WTC11 (cell line): ENCODE measurements at regions not wholly inside any gene's neighbourhood (a gene's known extent, or its start where the extent isn't known, plus 50 kb on each side); places are given as distances from the start of the nearest gene placed in this dataset.

ENCODE experiments used
- ATF3 ChIP-seq: sonication (generic); formaldehyde crosslinking; conservative IDR thresholded peaks from 2 replicates; pipeline ENCODE4 v1.8.1; 2022; ENCODE audit warnings: mild to moderate bottlenecking, missing genetic modification reagents
- CREB1 ChIP-seq: sonication (generic); formaldehyde crosslinking; IDR thresholded peaks from 2 replicates; pipeline ENCODE4 v1.8.0; 2023; ENCODE audit warnings: mild to moderate bottlenecking, missing genetic modification reagents
- CREM ChIP-seq: sonication (generic); formaldehyde crosslinking; IDR thresholded peaks from 2 replicates; pipeline ENCODE4 v1.8.1; 2022; ENCODE audit warnings: mild to moderate bottlenecking, missing genetic modification reagents, moderate library complexity
- E2F4 ChIP-seq: sonication (generic); formaldehyde crosslinking; IDR thresholded peaks from 2 replicates; pipeline ENCODE4 v1.8.1; 2022; ENCODE audit warnings: low read depth, mild to moderate bottlenecking, moderate library complexity, missing genetic modification reagents, borderline replicate concordance
- ESRRA ChIP-seq: sonication (generic); formaldehyde crosslinking; IDR thresholded peaks from 2 replicates; pipeline ENCODE4 v1.8.1; 2022; ENCODE audit warnings: mild to moderate bottlenecking, missing genetic modification reagents, borderline replicate concordance
- FOXP1 ChIP-seq: sonication (generic); formaldehyde crosslinking; IDR thresholded peaks from 2 replicates; pipeline ENCODE4 v1.8.0; 2022; ENCODE audit warnings: missing genetic modification reagents, mild to moderate bottlenecking, moderate library complexity, borderline replicate concordance
- GTF2I ChIP-seq: fragments of 250-450 bp; sonication (Bioruptor Pico); conservative IDR thresholded peaks from 2 replicates; pipeline ENCODE4 v1.4.0; 2021; ENCODE audit warnings: mild to moderate bottlenecking
- NFYB ChIP-seq: sonication (generic); formaldehyde crosslinking; conservative IDR thresholded peaks from 2 replicates; pipeline ENCODE4 v1.8.0; 2022; ENCODE audit warnings: low read depth, missing genetic modification reagents
- TP53 ChIP-seq: sonication (generic); formaldehyde crosslinking; IDR thresholded peaks from 2 replicates; pipeline ENCODE4 v1.8.1; 2023; ENCODE audit warnings: mild to moderate bottlenecking, missing genetic modification reagents
- ZNF138 ChIP-seq: sonication (generic); formaldehyde crosslinking; conservative IDR thresholded peaks from 2 replicates; pipeline ENCODE4 v1.8.1; 2022; ENCODE audit warnings: mild to moderate bottlenecking, moderate library complexity, missing genetic modification reagents
- TF ChIP-seq, protein P1 (sequence below): sonication (generic); formaldehyde crosslinking; IDR thresholded peaks from 2 replicates; pipeline ENCODE4 v1.8.1; 2023; ENCODE audit warnings: mild to moderate bottlenecking, missing genetic modification reagents
- TF ChIP-seq, protein P2 (sequence below): fragments of 200-600 bp; IDR thresholded peaks from 2 replicates; pipeline ENCODE4 v1.8.0; 2022; ENCODE audit warnings: antibody characterized with exemption

DNA sequence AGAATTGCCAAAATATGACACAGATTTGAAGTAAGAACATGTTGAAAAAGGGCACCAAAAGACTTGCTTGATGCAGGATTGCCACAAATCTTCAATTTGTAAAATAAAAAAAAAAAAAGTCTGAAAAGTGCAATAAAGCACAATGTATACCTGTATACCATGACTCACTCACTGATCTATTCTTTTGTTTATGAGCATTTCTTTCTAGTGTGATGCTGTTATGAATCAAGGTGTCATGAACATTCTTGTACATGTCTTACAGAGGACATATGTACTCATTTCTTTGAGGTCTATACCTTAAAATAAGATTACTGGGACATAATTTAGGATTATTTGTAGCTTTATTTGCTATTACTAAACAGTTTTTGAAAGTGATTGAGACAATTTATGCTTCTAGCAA, 464.9 kb upstream of the RBMS3 start:
- no peak for TF ChIP-seq E2F4
- no peak for TF ChIP-seq ATF3 (CRISPR knock-in tag)
- no peak for TF ChIP-seq ESRRA (CRISPR knock-in tag)
- no peak for TF ChIP-seq GTF2I (CRISPR knock-in tag)
- TF ChIP-seq NFYB: no peak
- no peak for TF ChIP-seq CREM (CRISPR knock-in tag)
- TF ChIP-seq, protein P1, sequence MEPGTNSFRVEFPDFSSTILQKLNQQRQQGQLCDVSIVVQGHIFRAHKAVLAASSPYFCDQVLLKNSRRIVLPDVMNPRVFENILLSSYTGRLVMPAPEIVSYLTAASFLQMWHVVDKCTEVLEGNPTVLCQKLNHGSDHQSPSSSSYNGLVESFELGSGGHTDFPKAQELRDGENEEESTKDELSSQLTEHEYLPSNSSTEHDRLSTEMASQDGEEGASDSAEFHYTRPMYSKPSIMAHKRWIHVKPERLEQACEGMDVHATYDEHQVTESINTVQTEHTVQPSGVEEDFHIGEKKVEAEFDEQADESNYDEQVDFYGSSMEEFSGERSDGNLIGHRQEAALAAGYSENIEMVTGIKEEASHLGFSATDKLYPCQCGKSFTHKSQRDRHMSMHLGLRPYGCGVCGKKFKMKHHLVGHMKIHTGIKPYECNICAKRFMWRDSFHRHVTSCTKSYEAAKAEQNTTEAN (CRISPR knock-in tag): no peak
- no peak for TF ChIP-seq FOXP1 (CRISPR knock-in tag)
- TF ChIP-seq, protein P2, sequence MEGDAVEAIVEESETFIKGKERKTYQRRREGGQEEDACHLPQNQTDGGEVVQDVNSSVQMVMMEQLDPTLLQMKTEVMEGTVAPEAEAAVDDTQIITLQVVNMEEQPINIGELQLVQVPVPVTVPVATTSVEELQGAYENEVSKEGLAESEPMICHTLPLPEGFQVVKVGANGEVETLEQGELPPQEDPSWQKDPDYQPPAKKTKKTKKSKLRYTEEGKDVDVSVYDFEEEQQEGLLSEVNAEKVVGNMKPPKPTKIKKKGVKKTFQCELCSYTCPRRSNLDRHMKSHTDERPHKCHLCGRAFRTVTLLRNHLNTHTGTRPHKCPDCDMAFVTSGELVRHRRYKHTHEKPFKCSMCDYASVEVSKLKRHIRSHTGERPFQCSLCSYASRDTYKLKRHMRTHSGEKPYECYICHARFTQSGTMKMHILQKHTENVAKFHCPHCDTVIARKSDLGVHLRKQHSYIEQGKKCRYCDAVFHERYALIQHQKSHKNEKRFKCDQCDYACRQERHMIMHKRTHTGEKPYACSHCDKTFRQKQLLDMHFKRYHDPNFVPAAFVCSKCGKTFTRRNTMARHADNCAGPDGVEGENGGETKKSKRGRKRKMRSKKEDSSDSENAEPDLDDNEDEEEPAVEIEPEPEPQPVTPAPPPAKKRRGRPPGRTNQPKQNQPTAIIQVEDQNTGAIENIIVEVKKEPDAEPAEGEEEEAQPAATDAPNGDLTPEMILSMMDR: no peak
- no peak for TF ChIP-seq ZNF138
- no peak for TF ChIP-seq TP53
- no peak for TF ChIP-seq CREB1 (CRISPR knock-in tag)
